ENCODE measurements at regions not wholly inside any gene's neighbourhood (a gene's known extent, or its start where the extent isn't known, plus 50 kb on each side); places are given as distances from the start of the nearest gene placed in this dataset.

- DNase-seq (ENCODE audit: low spot score) = no peak
- Histone ChIP-seq H3K9me2 (ENCODE audit: insufficient read depth) (no peaks in the 10 kb centered on the region), H3F3A (replicated peaks; ENCODE audit: low read depth) (no peaks in the 10 kb centered on the region), H3K4me2 (no peak overlapping the region), H4K20me1 (replicated peaks; ENCODE audit: insufficient read depth) (no peaks in the 10 kb centered on the region), H2AFZ (no peak overlapping the region), H3K79me2 (replicated peaks; ENCODE audit: insufficient read depth) (no peaks in the 10 kb centered on the region), H3K4me3 (no peak overlapping the region), H3K27ac (ENCODE audit: low read depth) (no peak overlapping the region), H3K4me1 (ENCODE audit: insufficient read depth) (no peaks in the 10 kb centered on the region), H3K36me3 (ENCODE audit: insufficient read depth) (no peaks in the 10 kb centered on the region), H3K27me3 (ENCODE audit: insufficient read depth) (no peaks in the 10 kb centered on the region)
- no peaks in the 10 kb centered on the region for H3K27me3 Mint-ChIP-seq (ENCODE audit: insufficient read depth, low read depth, poor library complexity)
- H3K4me1 Mint-ChIP-seq = no peaks in the 10 kb centered on the region
- ATAC-seq = no peak
- no peaks in the 10 kb centered on the region for H3K9me3 Mint-ChIP-seq
- TF ChIP-seq REST (IDR thresholded peaks at IDR 0.05; ENCODE audit: unreplicated experiment) = no peak
- no peak for TF ChIP-seq STAT1 (IDR thresholded peaks at IDR 0.05; ENCODE audit: unreplicated experiment)
- no peak for TF ChIP-seq EZH2phosphoT487 (IDR thresholded peaks at IDR 0.05; ENCODE audit: unreplicated experiment)
- no peak for TF ChIP-seq NANOG (IDR thresholded peaks at IDR 0.05; ENCODE audit: borderline replicate concordance)
- TF ChIP-seq CTCF (conservative IDR thresholded peaks at IDR 0.05; ENCODE audit: low read depth in 2 of 2) = no peak
- no peak for TF ChIP-seq POLR2AphosphoS5 (IDR thresholded peaks at IDR 0.05; ENCODE audit: low read depth)
- no peak for TF ChIP-seq EZH2 (IDR thresholded peaks at IDR 0.05; ENCODE audit: low read depth, unreplicated experiment)
- no peak for TF ChIP-seq ZNF114 (CRISPR knock-in tag; IDR thresholded peaks at IDR 0.05)
- no peak for TF ChIP-seq ZNF331 (CRISPR knock-in tag; IDR thresholded peaks at IDR 0.05; ENCODE audit: low read depth)
- TF ChIP-seq CREB1 (CRISPR knock-in tag; IDR thresholded peaks at IDR 0.05; ENCODE audit: low read depth) = no peak
- no peak for TF ChIP-seq ZNF462 (CRISPR knock-in tag; IDR thresholded peaks at IDR 0.05)
- TF ChIP-seq ETS1 (IDR thresholded peaks at IDR 0.05) = no peak
- TF ChIP-seq JUNB (IDR thresholded peaks at IDR 0.05; ENCODE audit: unreplicated experiment) = no peak
- no peak overlapping the region for H3K27ac Mint-ChIP-seq
- no peaks in the 10 kb centered on the region for H3K36me3 Mint-ChIP-seq (ENCODE audit: low read depth)
- H3K4me3 Mint-ChIP-seq = no peak overlapping the region
Observed at GRCh38 chr7:13078105-13078504, 390.7 kb downstream of the ARL4A start.

Data from GM23338 (cell line).